ENCODE measurements at regions not wholly inside any gene's neighbourhood (a gene's known extent, or its start where the extent isn't known, plus 50 kb on each side); places are given as distances from the start of the nearest gene placed in this dataset.
"Not testable (repeated sequence)": the region's sequence is repeated elsewhere in the genome, so short reads cannot be mapped to it uniquely, and the experiment has no call there.

DNA sequence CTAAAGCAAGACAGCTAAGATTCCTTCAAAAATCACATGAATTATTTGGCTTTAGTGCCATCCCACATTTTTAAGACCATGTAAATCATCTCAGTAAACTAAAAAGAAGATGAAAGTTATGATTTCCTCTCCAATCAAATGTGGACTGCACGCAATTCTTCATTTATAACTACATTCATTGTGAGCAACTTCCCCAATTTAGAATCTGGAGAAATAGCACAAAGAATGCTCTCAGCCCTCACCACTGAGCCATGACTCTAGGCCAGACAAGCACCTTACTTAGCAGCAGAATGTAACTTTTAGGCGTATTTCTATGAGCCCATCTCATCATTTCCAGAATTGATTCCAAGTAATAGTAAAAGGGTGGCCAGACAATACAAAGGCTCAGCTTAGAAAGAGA is 616.6 kb downstream of the TLE1 start:
- Histone ChIP-seq H3K36me3 (no peaks in the 10 kb centered on the region), H3K27ac (no peak overlapping the region), H3K4me3 (ENCODE audit: low read depth, low read length) (no peak overlapping the region), H3K9me3 (ENCODE audit: severe bottlenecking) (no peaks in the 10 kb centered on the region), H3K27me3 (ENCODE audit: insufficient read depth, low read depth, severe bottlenecking) (no peaks in the 10 kb centered on the region)
- DNase-seq, result no peak
- TF ChIP-seq, protein P1, sequence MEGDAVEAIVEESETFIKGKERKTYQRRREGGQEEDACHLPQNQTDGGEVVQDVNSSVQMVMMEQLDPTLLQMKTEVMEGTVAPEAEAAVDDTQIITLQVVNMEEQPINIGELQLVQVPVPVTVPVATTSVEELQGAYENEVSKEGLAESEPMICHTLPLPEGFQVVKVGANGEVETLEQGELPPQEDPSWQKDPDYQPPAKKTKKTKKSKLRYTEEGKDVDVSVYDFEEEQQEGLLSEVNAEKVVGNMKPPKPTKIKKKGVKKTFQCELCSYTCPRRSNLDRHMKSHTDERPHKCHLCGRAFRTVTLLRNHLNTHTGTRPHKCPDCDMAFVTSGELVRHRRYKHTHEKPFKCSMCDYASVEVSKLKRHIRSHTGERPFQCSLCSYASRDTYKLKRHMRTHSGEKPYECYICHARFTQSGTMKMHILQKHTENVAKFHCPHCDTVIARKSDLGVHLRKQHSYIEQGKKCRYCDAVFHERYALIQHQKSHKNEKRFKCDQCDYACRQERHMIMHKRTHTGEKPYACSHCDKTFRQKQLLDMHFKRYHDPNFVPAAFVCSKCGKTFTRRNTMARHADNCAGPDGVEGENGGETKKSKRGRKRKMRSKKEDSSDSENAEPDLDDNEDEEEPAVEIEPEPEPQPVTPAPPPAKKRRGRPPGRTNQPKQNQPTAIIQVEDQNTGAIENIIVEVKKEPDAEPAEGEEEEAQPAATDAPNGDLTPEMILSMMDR (IDR thresholded peaks at IDR 0.05; ENCODE audit: low read depth, low read length), result no peak

DNA sequence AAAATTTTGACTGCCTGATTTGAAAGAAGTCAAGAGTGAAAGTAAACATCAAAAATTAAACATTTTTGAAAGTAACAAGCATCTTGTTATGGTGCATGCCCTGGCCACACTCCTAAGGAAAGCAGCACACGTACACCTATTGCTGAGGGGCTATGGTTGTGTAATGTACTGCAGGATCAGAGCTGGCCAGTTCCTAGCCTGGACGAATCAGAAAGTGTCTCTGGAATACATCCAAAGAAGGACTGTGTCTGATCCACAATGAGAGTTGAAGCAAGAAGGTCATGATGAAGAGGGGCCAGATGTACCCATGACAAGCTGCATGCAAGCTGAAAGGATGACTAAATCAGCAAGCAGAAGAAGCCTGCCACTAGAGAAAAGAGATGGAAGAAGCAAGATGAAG is 618.2 kb downstream of the TLE1 start:
- no peak overlapping the region for H3K27ac ChIP-seq
- no peak overlapping the region for H3K4me3 ChIP-seq (ENCODE audit: low read depth, low read length)
- no peaks in the 10 kb centered on the region for H3K27me3 ChIP-seq (ENCODE audit: insufficient read depth, low read depth, severe bottlenecking)
- H3K36me3 ChIP-seq, result no peaks in the 10 kb centered on the region
- no peaks in the 10 kb centered on the region for H3K9me3 ChIP-seq (ENCODE audit: severe bottlenecking)
- no peak for DNase-seq
- TF ChIP-seq, protein P1 (IDR thresholded peaks at IDR 0.05; ENCODE audit: low read depth, low read length), result no peak

DNA sequence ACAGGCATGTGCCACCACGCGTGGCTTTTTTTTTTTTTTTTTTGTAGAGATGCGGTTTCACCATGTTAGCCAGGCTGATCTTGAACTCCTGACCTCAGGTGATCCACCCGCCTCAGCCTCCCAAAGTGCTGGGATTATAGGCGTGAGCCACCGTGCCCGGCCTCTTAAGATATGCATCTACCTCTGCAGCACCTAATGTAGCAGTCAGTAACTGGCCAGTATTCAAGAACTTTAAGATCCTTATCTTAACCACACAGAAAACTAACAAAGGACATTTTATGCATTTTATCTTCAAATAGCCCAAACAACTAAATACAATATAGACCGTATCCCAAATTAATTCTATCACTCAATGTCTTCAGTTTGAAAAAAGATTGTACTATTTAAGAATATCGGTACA is 618.7 kb downstream of the TLE1 start:
- Histone ChIP-seq H3K36me3 (no peaks in the 10 kb centered on the region), H3K27ac (no peak overlapping the region), H3K27me3 (ENCODE audit: insufficient read depth, low read depth, severe bottlenecking) (no peaks in the 10 kb centered on the region), H3K4me3 (ENCODE audit: low read depth, low read length) (no peak overlapping the region), H3K9me3 (ENCODE audit: severe bottlenecking) (no peaks in the 10 kb centered on the region)
- no peak for DNase-seq
- TF ChIP-seq, protein P1 (IDR thresholded peaks at IDR 0.05; ENCODE audit: low read depth, low read length), result no peak

DNA sequence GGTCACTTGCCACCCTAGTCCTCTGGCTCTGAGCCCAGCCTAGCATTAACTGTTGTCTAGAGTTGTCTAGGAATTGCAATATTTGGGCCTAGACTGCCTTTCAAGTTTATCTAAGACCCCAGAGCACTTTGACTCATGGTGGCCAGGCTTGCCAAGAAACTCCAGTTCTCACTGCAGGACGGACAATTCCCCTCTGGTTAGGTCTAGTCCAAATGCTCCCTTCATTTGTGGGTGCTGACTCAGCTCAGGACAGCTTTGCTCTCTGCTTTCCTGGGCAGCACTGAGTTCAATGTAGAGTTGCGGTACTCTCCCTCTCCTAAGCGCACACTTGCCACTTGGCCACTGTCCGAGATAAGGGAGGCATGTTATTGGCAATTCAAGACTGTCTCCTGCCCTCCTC is 619.4 kb downstream of the TLE1 start:
- Histone ChIP-seq H3K9me3 (ENCODE audit: severe bottlenecking) (no peaks in the 10 kb centered on the region), H3K36me3 (no peaks in the 10 kb centered on the region), H3K27me3 (ENCODE audit: insufficient read depth, low read depth, severe bottlenecking) (no peaks in the 10 kb centered on the region), H3K4me3 (ENCODE audit: low read depth, low read length) (no peak overlapping the region), H3K27ac (no peak overlapping the region)
- DNase-seq, result no peak
- TF ChIP-seq, protein P1 (IDR thresholded peaks at IDR 0.05; ENCODE audit: low read depth, low read length), result no peak

- no peaks in the 10 kb centered on the region for H3K27me3 ChIP-seq (ENCODE audit: insufficient read depth, low read depth, severe bottlenecking)
- H3K9me3 ChIP-seq (ENCODE audit: severe bottlenecking), result no peaks in the 10 kb centered on the region
- H3K27ac ChIP-seq, result no peak overlapping the region
- H3K4me3 ChIP-seq (ENCODE audit: low read depth, low read length), result no peak overlapping the region
- H3K36me3 ChIP-seq, result no peaks in the 10 kb centered on the region
- DNase-seq, result no peak
- TF ChIP-seq, protein P1 (IDR thresholded peaks at IDR 0.05; ENCODE audit: low read depth, low read length), result no peak
These were observed 620.1 kb downstream of the TLE1 start for GRCh38 chr9:81069038-81069795.

GRCh38 chr9:81062995-81063394 is 626.4 kb downstream of the TLE1 start:
- H3K36me3 ChIP-seq; H3K27ac ChIP-seq; H3K27me3 ChIP-seq (ENCODE audit: insufficient read depth, low read depth, severe bottlenecking); H3K4me3 ChIP-seq (ENCODE audit: low read depth, low read length); DNase-seq: not testable (repeated sequence)
- H3K9me3 ChIP-seq (ENCODE audit: severe bottlenecking), result peaks cover 14% of the 10 kb centered on the region

All from WERI-Rb-1 (cell line).